ENCODE measurements at regions not wholly inside any gene's neighbourhood (a gene's known extent, or its start where the extent isn't known, plus 50 kb on each side); places are given as distances from the start of the nearest gene placed in this dataset.
"Not testable (repeated sequence)": the region's sequence is repeated elsewhere in the genome, so short reads cannot be mapped to it uniquely, and the experiment has no call there.

- no peak for TF ChIP-seq CTCF (IDR thresholded peaks at IDR 0.05; ENCODE audit: borderline replicate concordance, control extremely low read depth, extremely low read depth, insufficient read depth, missing control alignments)
- no peak for DNase-seq (ENCODE audit: low spot score)
- in situ Hi-C loops (cut with MboI; ENCODE audit: low sequenced_read_pairs, unreplicated experiment): no loop called here
Observed at GRCh38 chr5:37954561-37954960, 114.7 kb upstream of the GDNF start.

- TF ChIP-seq CTCF (IDR thresholded peaks at IDR 0.05; ENCODE audit: borderline replicate concordance, control extremely low read depth, extremely low read depth, insufficient read depth, missing control alignments): no peak
- no peak for DNase-seq (ENCODE audit: low spot score)
- in situ Hi-C loops (cut with MboI; ENCODE audit: low sequenced_read_pairs, unreplicated experiment): no loop called here
Observed at GRCh38 chr5:37951946-37952721, 112.3 kb upstream of the GDNF start.

- TF ChIP-seq CTCF (IDR thresholded peaks at IDR 0.05; ENCODE audit: borderline replicate concordance, control extremely low read depth, extremely low read depth, insufficient read depth, missing control alignments): no peak
- no peak for DNase-seq (ENCODE audit: low spot score)
- in situ Hi-C loops (cut with MboI; ENCODE audit: low sequenced_read_pairs, unreplicated experiment): no loop called here
Observed at GRCh38 chr5:37950436-37950835, 110.6 kb upstream of the GDNF start.

- in situ Hi-C loops (cut with MboI; ENCODE audit: low sequenced_read_pairs, unreplicated experiment): no loop called here
- DNase-seq (ENCODE audit: low spot score): no peak
- no peak for TF ChIP-seq CTCF (IDR thresholded peaks at IDR 0.05; ENCODE audit: borderline replicate concordance, control extremely low read depth, extremely low read depth, insufficient read depth, missing control alignments)
Observed at GRCh38 chr5:37945446-37945845, 105.6 kb upstream of the GDNF start.

- in situ Hi-C loops (cut with MboI; ENCODE audit: low sequenced_read_pairs, unreplicated experiment); DNase-seq (ENCODE audit: low spot score): not testable (repeated sequence)
Observed at GRCh38 chr5:37943136-37943535, 103.3 kb upstream of the GDNF start.

- DNase-seq (ENCODE audit: low spot score): no peak
- in situ Hi-C loops (cut with MboI; ENCODE audit: low sequenced_read_pairs, unreplicated experiment): no loop called here
- no peak for TF ChIP-seq CTCF (IDR thresholded peaks at IDR 0.05; ENCODE audit: borderline replicate concordance, control extremely low read depth, extremely low read depth, insufficient read depth, missing control alignments)
Observed at GRCh38 chr5:37940931-37941623, 101.2 kb upstream of the GDNF start.

- in situ Hi-C loops (cut with MboI; ENCODE audit: low sequenced_read_pairs, unreplicated experiment): no loop called here
- no peak for DNase-seq (ENCODE audit: low spot score)
- no peak for TF ChIP-seq CTCF (IDR thresholded peaks at IDR 0.05; ENCODE audit: borderline replicate concordance, control extremely low read depth, extremely low read depth, insufficient read depth, missing control alignments)
Observed at GRCh38 chr5:37938861-37939260, 99.0 kb upstream of the GDNF start.
